NCI-H526 (cell line): ENCODE measurements at regions not wholly inside any gene's neighbourhood (a gene's known extent, or its start where the extent isn't known, plus 50 kb on each side); places are given as distances from the start of the nearest gene placed in this dataset.
A peak's percentile ranks its signal among the peaks of the same experiment; 100 is the strongest.
"Not testable (repeated sequence)": the region's sequence is repeated elsewhere in the genome, so short reads cannot be mapped to it uniquely, and the experiment has no call there.

Experiments used
- DNase-seq, 2 experiments: peaks; one replicate each; lab custom pipeline; 2025; lab: John Stamatoyannopoulos, UW

- DNase-seq = no peak
Measured at GRCh38 chr7:131143869-131144268, 183.8 kb upstream of the MKLN1 start.

DNA sequence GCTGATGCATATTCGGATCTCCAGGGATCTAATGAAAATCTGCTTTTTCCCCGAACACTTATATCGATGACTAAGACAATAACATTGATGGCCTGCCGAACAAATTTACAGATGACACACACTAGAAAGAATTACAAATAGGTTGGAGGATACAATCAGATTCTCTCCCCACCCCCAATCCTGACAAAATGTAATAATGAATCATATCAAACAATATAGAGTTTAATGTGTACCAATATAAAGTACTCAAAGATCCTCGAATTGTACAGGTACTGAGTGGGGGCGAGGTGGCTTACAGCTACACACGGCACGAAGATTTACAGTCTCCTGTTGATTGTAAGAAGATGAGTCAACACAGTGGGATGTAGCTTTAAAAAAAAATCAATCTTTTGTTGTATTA, 182.7 kb upstream of the MKLN1 start:
- DNase-seq = no peak

GRCh38 chr7:131145770-131146169, 181.9 kb upstream of the MKLN1 start:
- DNase-seq = no peak

GRCh38 chr7:131147604-131148003, 180.1 kb upstream of the MKLN1 start:
- DNase-seq = no peak

DNA sequence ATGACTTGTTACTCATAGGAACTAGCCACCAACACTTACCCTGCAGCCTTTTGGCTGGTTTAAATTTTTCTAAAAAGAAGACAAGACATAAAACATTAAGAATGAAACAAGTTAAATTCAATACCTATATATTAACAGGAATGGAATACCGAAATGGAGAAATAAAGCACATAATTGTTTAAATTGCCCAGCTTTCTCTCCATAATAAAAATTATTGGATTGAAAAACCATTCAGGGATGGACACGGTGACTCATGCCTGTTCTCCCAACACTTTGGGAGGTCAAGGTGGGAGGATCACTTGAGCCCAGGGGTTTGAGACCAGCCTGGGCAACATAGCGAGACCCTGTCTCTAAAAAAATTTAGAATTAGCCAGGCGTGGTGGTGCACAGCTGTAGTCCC, 179.4 kb upstream of the MKLN1 start:
- no peak for DNase-seq

DNA sequence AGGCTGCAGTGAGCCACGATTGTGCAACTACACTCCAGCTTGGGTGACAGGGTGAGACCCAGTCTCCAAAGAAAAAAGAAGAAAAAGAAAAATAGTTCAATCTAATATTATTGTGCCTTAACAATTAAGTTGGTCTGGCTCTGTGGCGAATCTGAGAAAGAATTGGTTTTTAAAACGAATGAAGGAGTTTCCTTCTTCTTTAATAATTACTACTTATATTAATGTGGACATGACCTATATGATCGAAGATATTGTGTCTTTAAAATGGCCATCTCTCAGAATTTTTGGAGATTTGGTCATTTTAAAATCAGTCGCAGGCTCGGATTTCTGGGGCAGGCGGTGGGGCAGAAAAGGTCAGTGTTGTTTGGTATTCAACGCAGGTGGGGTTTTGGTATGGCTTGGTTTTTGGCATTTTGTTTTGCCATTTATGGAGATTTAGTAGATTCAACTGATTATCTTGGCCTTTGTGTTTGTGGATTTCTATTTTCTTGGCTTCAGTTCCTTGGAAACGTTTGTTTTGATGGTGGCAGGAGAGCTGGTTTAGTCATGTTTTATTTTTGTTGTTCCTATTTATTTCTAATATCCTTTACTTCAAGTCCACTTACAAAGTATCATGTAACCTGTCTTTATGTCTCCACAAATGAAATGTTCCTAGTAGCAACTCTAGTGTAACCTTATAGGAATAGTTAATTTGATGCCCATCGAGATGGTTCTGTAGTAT, 178.8 kb upstream of the MKLN1 start:
- no peak for DNase-seq

DNA sequence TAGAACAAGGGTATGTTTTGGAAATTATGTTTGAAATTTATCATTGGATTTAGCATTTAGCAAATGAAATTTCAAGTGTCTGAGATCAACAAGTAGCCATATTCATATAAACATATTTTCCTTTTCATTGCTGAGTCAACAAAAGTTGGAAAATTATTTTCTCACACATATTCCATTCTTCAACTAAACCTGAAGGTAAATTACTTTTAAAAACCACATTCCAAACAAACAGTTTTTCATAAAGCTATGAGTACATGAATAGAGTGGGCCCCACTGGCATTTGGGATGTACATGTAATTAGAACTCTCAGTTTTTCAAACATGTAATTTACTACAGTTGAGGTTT, 178.3 kb upstream of the MKLN1 start:
- no peak for DNase-seq

GRCh38 chr7:131149840-131150239, 177.8 kb upstream of the MKLN1 start:
- DNase-seq = no peak

- no peak for DNase-seq
Measured at GRCh38 chr7:131151034-131151433, 176.6 kb upstream of the MKLN1 start.

- no peak for DNase-seq
Measured at GRCh38 chr7:131152766-131153165, 174.9 kb upstream of the MKLN1 start.

- no peak for DNase-seq
Measured at GRCh38 chr7:131154380-131154779, 173.3 kb upstream of the MKLN1 start.

DNA sequence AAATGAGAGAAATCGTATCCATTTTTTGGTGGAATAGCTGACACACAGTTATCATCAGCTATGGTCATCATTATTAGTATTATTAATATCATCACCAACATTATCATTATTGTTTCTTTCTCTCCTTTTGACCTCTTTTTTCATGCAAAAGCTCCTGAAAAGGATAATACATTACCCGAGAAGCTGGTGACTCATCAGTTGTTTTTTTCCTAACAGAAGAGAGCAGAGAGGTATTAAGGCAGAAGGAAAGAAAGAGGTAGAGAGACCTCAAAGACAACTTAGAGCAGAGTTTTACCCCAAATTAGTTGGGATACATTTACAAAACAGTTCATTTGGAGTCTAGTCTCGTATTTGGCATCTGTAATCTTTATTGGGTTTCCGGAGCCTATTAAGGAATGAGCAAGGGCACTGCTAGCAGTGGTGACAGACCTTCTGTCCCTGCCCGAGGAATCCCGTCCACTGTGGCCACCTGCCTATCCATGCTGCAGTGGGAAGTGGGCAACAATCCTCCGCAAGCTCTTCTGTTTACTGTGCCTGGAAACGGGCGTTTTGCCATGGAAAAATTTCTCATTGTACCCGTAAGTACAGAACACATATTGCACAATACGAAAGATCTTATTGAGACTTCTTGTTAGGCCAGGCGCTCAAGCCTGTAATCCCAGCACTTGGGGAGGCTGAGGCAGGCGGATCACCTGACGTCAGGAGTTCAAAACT, 170.0 kb upstream of the MKLN1 start:
- DNase-seq = no peak

GRCh38 chr7:131158244-131158636, 169.4 kb upstream of the MKLN1 start:
- not testable (repeated sequence) for DNase-seq

DNA sequence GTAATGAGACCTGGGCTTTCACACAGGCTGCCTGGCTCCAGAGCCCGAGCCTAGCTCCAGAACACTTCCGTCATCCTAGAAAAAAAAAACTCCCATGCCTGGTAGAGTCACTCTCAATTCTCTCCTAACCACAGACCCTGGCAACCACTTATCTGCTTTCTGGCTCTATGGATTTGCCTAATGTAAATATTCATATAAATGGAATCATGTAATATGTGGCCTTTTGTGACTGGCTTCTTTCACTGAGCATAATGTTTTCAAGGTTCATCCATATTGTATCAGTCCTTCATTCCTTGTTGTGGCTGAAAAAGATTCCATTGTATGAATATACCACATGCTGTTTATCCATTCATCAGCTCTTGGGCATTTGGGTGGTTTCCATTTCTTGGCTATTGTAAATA, 167.7 kb upstream of the MKLN1 start:
- peak; percentile 85 to 90 for DNase-seq

GRCh38 chr7:131161103-131161502, 166.6 kb upstream of the MKLN1 start:
- DNase-seq = no peak

- DNase-seq = no peak
Measured at GRCh38 chr7:131164025-131164925, 163.4 kb upstream of the MKLN1 start.

DNA sequence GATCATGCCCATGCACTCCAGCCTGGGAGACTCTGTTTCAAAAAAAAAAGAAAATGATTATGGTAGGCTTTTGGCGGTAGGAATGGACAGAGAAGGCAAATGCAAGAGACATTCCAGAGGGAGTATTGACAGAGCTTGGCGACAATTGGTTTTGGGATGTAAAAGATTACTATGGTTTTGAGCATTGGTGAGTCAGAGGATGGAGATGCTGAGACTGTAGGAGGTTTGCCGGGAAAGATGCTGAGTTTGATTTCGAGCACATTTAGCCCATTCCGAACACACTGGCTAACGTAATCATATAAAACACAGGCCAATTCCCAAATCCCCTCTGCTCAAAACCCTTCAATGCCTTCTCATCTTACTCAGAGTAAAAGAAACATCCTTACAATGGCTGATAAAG, 161.6 kb upstream of the MKLN1 start:
- no peak for DNase-seq

DNA sequence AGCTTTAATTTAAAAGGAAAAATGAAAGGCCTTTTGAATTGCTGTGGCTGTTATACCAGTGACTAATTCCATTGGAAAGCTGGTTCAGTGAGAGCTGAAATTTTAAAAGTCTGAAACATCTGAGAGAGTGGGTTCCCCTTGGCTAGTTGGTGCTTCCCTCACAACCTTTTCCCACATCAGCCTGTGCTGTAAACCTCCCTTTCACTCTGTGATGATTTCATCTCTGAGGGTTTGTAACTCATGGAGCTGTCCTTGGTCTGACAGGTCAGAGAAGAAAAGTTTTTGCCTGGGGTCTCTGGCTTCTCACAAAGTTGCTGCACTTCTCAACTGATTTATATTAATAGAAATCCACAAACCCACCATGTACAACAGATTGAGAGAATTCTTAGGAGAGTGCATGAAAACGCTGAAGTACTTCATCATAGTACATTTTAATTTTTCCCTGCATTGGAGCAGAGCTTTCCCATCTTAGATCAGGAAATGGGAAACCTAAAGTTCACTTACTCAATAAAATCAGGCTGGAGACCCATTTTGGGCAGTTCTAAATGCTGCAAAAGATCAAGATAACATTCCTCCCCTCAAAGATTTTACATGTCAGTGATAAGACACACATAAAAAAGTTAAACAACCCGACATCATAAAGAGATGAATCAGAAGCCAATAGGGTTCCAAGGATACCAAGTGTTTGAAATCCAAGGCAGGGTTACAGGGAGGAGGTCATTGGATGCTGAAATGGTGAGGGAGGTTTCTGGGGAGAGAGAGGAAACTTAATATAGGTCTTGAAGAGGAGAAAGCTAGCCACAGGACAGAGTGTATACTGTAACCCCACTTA, 157.0 kb upstream of the MKLN1 start:
- no peak for DNase-seq

DNA sequence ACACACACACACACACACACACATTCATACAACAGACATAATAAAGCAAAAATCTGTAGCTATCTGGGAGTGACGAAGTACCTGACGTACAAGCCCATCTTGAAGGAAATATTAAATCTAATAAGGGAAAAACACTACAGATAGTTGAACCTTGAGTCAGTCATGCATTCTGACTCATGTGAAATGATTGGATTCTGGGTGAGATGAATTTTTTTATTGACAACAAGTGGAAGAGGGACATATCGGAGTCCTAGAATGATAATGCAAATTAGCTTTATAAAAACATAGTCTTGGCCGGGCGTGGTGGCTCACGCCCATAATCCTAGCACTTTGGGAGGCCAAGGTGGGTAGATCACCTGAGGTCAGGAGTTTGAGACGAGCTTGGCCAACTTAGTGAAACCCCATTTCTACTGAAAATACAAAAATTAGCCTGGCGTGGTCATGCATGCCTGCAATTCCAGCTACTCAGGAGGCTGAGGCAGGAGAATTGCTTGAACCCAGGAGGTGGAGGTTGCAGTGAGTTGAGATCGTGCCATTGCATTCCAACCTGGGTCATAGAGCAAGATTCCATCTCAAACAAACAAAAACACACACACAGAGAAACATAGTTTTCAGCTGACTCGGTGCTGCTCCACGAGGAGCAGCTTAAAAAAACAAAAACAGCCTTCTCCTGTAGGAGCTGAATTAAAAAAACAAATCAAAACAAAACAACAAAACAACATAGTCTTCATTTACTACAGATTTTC, 154.4 kb upstream of the MKLN1 start:
- DNase-seq = peak in 1 of 2 experiments; percentile 11

DNA sequence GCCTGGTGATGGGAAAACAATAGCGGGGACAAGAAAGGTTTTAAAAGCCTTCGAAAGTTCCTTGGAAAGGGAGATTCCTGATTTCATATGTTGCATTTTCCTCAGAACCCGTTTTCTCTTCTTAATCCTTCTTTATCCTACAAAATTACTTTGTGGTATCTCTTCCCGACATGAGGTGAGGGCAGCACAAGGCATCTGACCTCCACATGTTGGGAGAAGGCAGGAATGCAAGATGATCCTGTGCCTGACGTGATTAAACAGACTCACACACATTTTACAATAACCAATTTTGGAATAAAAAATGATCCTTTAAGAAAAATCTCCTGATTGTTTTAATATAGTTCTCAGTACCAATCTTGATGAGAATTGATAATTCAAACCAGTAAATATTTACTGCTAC, 153.3 kb upstream of the MKLN1 start:
- DNase-seq = no peak

GRCh38 chr7:131174855-131175254, 152.8 kb upstream of the MKLN1 start:
- DNase-seq = no peak
